CD4-positive, alpha-beta T cell (primary cell): ENCODE measurements at regions not wholly inside any gene's neighbourhood (a gene's known extent, or its start where the extent isn't known, plus 50 kb on each side); places are given as distances from the start of the nearest gene placed in this dataset.
A peak's percentile ranks its signal among the peaks of the same experiment; 100 is the strongest.

Source experiments
- ATAC-seq: fragments of 200-7000 bp; cut with Tn5 transposase; one replicate; pipeline ENCODE4 v1.10.0; 2022; ENCODE audit warnings: mild to moderate bottlenecking; ENCODE audit not compliant: poor library complexity
- CTCF ChIA-PET: fragments of 350-600 bp; sonication (Branson Sonifier 250); formaldehyde crosslinking; loops from one replicate; lab custom pipeline; 2021; ENCODE audit warnings: antibody characterized with exemption, inconsistent platforms; lab: Charles Lee
- POLR2A ChIA-PET: fragments of 350-600 bp; sonication (Branson Sonifier 250); formaldehyde crosslinking; loops from one replicate; lab custom pipeline; 2021; ENCODE audit warnings: antibody characterized with exemption, inconsistent platforms; lab: Charles Lee
- DNase-seq, 14 experiments: peaks; one replicate each; pipeline ENCODE4 v3.0.0-alpha.2; 2013 to 2020; ENCODE audit warnings: mixed read lengths in 2 of 14
- H3K27ac ChIP-seq, 2 donors: one replicate each; pipeline versions ENCODE4 v1.5.1 to v1.7.0; 2013; ENCODE audit warnings: low read length in 2 of 2, low read depth in 1 of 2, mild to moderate bottlenecking in 1 of 2
- H3K27me3 ChIP-seq, 2 experiments: 1 replicate in 1 of 2; 2 replicates in 1 of 2; pipeline versions ENCODE4 v1.6.1 to v1.7.0; 2013; ENCODE audit warnings: low read length in 2 of 2, control low read depth in 1 of 2, mild to moderate bottlenecking in 1 of 2, moderate library complexity in 1 of 2; ENCODE audit not compliant: insufficient read depth in 2 of 2, control insufficient read depth in 1 of 2
- H3K36me3 ChIP-seq: one replicate; pipeline ENCODE4 v1.6.1; 2013; ENCODE audit warnings: low read length, control low read depth; ENCODE audit not compliant: insufficient read depth
- H3K4me1 ChIP-seq: one replicate; pipeline ENCODE4 v1.6.1; 2013; ENCODE audit warnings: low read length, control low read depth; ENCODE audit not compliant: insufficient read depth
- H3K4me3 ChIP-seq: one replicate; pipeline ENCODE4 v1.5.1; 2013; ENCODE audit warnings: mild to moderate bottlenecking, low read length, moderate library complexity
- H3K9me3 ChIP-seq, 2 experiments: 1 replicate in 1 of 2; 2 replicates in 1 of 2; pipeline versions ENCODE4 v1.6.1 to v1.7.0; 2013; ENCODE audit warnings: low read length in 2 of 2, mild to moderate bottlenecking in 2 of 2, control low read depth in 1 of 2, moderate library complexity in 1 of 2; ENCODE audit not compliant: control insufficient read depth in 1 of 2, insufficient read depth in 1 of 2
- H3K27ac Mint-ChIP-seq: one replicate; pipeline ENCODE4 v1.8.0; 2020; ENCODE audit warnings: mixed read lengths
- H3K27me3 Mint-ChIP-seq: one replicate; pipeline ENCODE4 v1.8.0; 2021; ENCODE audit warnings: mixed read lengths
- H3K36me3 Mint-ChIP-seq: one replicate; pipeline ENCODE4 v1.8.0; 2021; ENCODE audit warnings: low read depth, mixed read lengths
- H3K4me1 Mint-ChIP-seq: one replicate; pipeline ENCODE4 v1.8.0; 2021; ENCODE audit warnings: low read depth, mixed read lengths
- H3K4me3 Mint-ChIP-seq: one replicate; pipeline ENCODE4 v1.8.0; 2020; ENCODE audit warnings: mild to moderate bottlenecking, mixed read lengths
- H3K9me3 Mint-ChIP-seq: one replicate; pipeline ENCODE4 v1.8.0; 2020; ENCODE audit warnings: mixed read lengths
- intact Hi-C, 2 experiments: fragments of 100-400 bp; cut with DNase I in 1 of 2; cut with micrococcal nuclease in 1 of 2; formaldehyde crosslinking; loops; one replicate each; pipeline versions ENCODE4 v1.15.1 to v1.9.0; 2023 to 2025; cut with DNase I, micrococcal nuclease
- TF ChIP-seq, protein P1 (sequence below): fragments of 200-600 bp; IDR thresholded peaks from one replicate; pipeline ENCODE4 v1.8.0; 2022; ENCODE audit warnings: antibody characterized with exemption, mild to moderate bottlenecking

DNA sequence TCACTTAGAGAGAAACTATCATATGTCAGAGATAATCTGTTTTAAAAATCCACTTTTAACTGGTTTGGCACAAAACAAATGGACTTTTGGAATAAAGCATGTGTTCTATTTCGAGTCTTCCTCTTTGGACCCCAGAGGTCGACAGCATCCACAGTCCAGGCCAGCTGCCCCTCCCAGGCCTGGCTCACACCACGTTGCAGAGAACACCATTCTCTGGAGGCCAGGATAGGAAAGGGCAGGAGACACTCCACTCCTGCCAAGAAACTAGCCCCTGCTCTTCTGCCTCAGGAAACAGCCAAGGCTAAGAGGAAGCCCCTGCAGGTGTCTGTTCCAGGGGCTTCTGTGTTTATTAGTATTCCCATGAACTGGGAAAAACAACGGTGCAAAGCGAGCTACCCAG is 456.6 kb upstream of the ID2 start:
- POLR2A ChIA-PET: no interaction called here
- TF ChIP-seq, protein P1, sequence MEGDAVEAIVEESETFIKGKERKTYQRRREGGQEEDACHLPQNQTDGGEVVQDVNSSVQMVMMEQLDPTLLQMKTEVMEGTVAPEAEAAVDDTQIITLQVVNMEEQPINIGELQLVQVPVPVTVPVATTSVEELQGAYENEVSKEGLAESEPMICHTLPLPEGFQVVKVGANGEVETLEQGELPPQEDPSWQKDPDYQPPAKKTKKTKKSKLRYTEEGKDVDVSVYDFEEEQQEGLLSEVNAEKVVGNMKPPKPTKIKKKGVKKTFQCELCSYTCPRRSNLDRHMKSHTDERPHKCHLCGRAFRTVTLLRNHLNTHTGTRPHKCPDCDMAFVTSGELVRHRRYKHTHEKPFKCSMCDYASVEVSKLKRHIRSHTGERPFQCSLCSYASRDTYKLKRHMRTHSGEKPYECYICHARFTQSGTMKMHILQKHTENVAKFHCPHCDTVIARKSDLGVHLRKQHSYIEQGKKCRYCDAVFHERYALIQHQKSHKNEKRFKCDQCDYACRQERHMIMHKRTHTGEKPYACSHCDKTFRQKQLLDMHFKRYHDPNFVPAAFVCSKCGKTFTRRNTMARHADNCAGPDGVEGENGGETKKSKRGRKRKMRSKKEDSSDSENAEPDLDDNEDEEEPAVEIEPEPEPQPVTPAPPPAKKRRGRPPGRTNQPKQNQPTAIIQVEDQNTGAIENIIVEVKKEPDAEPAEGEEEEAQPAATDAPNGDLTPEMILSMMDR: no peak
- Histone ChIP-seq H3K4me3 (no peak overlapping the region), H3K9me3 (no peaks in the 10 kb centered on the region), H3K36me3 (no peaks in the 10 kb centered on the region), H3K27ac (no peak overlapping the region), H3K4me1 (peaks cover 7% of the 10 kb centered on the region), H3K27me3 (no peaks in the 10 kb centered on the region)
- H3K4me1 Mint-ChIP-seq: peaks cover 10% of the 10 kb centered on the region
- CTCF ChIA-PET: no interaction called here
- H3K27ac Mint-ChIP-seq: no peak overlapping the region
- DNase-seq (no peak), ATAC-seq (no peak)
- intact Hi-C loops: no loop called here
- no peaks in the 10 kb centered on the region for H3K36me3 Mint-ChIP-seq
- no peaks in the 10 kb centered on the region for H3K9me3 Mint-ChIP-seq
- H3K4me3 Mint-ChIP-seq: no peak overlapping the region
- peaks cover 10% of the 10 kb centered on the region for H3K27me3 Mint-ChIP-seq

- Mint-ChIP-seq H3K4me1 (peaks cover 10% of the 10 kb centered on the region), H3K36me3 (no peaks in the 10 kb centered on the region), H3K27me3 (peaks cover 10% of the 10 kb centered on the region), H3K4me3 (no peak overlapping the region), H3K27ac (no peak overlapping the region), H3K9me3 (no peaks in the 10 kb centered on the region)
- TF ChIP-seq, protein P1: no peak
- DNase-seq: no peak
- Histone ChIP-seq H3K36me3 (no peaks in the 10 kb centered on the region), H3K27ac (no peak overlapping the region), H3K4me1 (peaks cover 7% of the 10 kb centered on the region), H3K9me3 (no peaks in the 10 kb centered on the region), H3K27me3 (no peaks in the 10 kb centered on the region), H3K4me3 (no peak overlapping the region)
- POLR2A ChIA-PET: no interaction called here
- CTCF ChIA-PET: no interaction called here
- no peak for ATAC-seq
- intact Hi-C loops: no loop called here
These were observed 456.1 kb upstream of the ID2 start for GRCh38 chr2:8225798-8226197.

DNA sequence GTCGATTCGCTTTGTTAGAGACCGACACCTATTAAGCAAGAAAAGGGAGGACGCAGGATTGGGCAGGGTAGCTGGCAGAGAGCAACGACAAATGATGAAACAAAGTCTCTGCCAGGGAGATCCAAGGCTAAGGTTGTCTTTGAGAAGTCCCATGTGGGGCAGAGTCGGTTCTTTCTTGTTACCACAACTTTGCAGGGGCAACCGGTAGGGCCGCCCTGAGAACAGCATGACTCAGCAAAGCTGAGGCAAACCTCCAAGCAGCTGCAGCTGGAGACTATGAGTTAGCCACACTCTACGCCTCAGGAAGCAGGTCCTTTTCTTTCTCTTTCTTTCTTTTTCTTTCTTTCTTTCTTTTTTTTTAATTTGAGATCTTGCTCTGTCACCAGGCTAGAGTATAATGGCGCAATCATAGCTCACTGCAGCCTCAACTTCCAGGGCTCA is 452.3 kb upstream of the ID2 start:
- TF ChIP-seq, protein P1: no peak
- ATAC-seq (peak; percentile 52), DNase-seq (peak in 6 of 14 experiments; percentile 8 to 61 (median 39))
- H3K27me3 Mint-ChIP-seq: peaks cover 10% of the 10 kb centered on the region
- no peak overlapping the region for H3K27ac Mint-ChIP-seq
- no peaks in the 10 kb centered on the region for H3K27me3 ChIP-seq
- H3K4me1 ChIP-seq: peaks cover 7% of the 10 kb centered on the region
- H3K36me3 Mint-ChIP-seq: no peaks in the 10 kb centered on the region
- no peaks in the 10 kb centered on the region for H3K9me3 ChIP-seq
- H3K9me3 Mint-ChIP-seq: no peaks in the 10 kb centered on the region
- H3K36me3 ChIP-seq: no peaks in the 10 kb centered on the region
- intact Hi-C loops: no loop called here
- POLR2A ChIA-PET: no interaction called here
- H3K4me3 ChIP-seq: no peak overlapping the region
- CTCF ChIA-PET: no interaction called here
- no peak overlapping the region for H3K27ac ChIP-seq
- peaks cover 10% of the 10 kb centered on the region for H3K4me1 Mint-ChIP-seq
- H3K4me3 Mint-ChIP-seq: no peak overlapping the region
